ENCODE measurements at regions not wholly inside any gene's neighbourhood (a gene's known extent, or its start where the extent isn't known, plus 50 kb on each side); places are given as distances from the start of the nearest gene placed in this dataset.

GRCh38 chr16:5903832-5904231, 806.2 kb upstream of the EEF2KMT start:
- TF ChIP-seq CTCF (IDR thresholded peaks at IDR 0.05) (no peak), POLR2A (IDR thresholded peaks at IDR 0.05) (no peak)
